GM18498 (cell line): ENCODE measurements at regions not wholly inside any gene's neighbourhood (a gene's known extent, or its start where the extent isn't known, plus 50 kb on each side); places are given as distances from the start of the nearest gene placed in this dataset.

Experiments
- ATAC-seq: cut with Tn5 transposase; IDR thresholded peaks from one replicate; pipeline ENCODE4 v1.9.1; 2021; ENCODE audit warnings: mild to moderate bottlenecking, moderate library complexity; ENCODE audit not compliant: unreplicated experiment

DNA sequence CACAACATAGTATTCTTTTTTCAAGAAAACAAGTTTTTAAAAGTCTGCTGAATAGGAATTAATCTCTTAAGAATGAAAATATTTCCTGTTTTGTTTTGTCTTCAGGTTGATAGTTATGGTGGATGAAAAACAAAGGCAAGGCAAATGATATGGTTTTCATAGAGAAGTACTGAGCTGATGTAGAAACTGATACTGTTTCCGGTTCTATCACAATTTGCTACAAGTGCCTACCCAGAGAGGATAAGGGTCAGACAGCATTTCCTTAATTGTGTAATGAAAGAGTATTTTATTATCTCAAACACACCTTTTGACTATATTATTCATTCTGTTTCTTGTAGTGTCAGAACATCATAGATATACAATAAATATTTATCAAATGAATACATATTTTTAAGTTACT, 836.3 kb downstream of the SQOR start:
- ATAC-seq = no peak

GRCh38 chr15:46489276-46489675, 854.4 kb downstream of the SQOR start:
- no peak for ATAC-seq

- no peak for ATAC-seq
These were observed 861.8 kb downstream of the SQOR start for GRCh38 chr15:46496491-46497115.

DNA sequence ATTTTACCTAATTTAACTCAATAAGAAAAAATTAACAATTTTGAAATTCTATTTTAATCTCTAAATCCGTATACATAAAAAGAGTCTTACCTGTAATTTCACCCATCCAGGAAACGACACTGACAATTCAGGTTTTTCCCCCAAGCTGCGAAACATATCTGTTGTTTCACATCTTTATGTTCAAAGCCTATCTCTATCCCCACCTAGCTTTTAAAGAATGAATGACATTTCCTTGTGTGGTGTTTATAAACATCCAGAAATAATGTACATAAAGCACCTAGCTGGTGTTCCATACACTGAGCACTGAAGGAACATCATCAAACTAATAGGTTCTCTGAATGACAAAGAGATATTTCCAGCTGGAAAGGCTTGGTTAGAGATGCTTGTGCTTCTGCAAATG, 867.8 kb downstream of the SQOR start:
- ATAC-seq = no peak

- ATAC-seq = no peak
These were observed 883.6 kb downstream of the SQOR start for GRCh38 chr15:46518381-46518780.

- no peak for ATAC-seq
These were observed 888.9 kb downstream of the SQOR start for GRCh38 chr15:46523701-46524100.

DNA sequence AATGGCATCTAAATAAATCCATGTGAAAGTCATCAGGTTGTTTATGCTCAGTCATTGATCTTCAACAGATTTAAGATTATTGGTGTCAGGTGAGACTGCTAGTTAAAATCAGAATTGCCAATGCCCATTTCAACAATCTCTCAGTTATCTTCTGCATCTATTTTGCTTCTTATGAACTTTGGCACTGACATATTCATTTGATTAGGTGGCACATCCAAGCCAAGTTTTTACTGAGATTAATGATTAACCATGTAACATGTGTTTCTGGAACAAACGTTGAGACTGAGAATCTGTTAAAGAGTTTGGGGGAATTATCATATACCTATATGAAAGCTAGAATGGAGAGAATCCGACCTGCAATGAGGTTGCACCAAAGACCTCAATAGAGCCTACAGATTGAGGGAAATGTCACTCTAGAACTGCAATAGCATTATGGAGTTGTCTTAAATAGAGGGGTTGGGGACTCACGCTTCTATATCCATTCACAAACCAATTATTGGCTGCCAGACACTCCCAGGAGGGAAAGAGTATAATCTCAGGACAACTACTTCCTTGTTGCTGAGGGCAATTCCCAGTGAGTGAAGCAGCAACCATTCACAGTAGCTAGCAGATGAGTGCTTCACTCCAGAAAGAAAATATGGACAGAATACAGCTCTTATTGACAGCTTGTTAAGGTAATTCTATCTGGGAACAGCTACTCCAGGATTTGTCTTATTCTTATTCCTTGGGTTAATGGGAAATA, 891.3 kb downstream of the SQOR start:
- no peak for ATAC-seq

- no peak for ATAC-seq
These were observed 891.9 kb downstream of the SQOR start for GRCh38 chr15:46526726-46527110.

DNA sequence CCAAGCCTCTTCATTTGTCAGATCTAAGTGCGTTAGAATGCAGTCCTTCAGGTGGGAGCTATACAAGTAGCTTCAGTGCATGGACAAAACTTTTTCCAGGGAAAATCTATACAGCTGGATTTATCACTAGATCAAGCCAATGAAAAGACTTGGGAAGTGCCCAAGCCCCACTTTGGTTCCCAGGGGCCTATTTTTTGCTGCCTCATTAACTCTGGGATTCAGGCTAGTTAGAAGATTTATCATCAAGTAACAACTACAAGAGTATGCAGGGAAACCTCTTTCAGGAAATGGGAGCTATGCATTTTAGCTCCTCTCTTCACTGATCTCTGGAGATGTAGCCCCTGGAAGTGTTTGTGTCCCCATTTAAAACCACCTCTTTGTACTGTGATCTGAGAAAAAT, 908.8 kb downstream of the SQOR start:
- no peak for ATAC-seq

DNA sequence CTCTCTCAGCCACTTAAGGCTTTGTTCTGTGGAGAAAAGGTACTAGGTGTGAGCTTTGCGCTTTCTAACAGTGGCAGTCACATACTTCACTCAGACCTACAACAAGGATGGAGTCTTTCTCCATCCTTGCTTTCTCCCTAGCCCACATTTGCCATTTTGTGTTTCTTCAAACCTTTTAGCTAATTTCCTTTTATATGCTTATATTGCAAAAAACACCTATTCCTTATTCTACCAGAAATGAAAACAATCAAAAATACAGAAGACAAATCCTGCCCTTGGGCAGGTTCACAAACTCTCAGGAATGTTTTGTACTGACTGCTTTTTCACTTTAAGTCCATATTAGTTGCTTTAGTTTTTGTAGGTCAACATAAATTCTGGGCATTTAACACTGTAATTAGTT, 914.2 kb downstream of the SQOR start:
- ATAC-seq = no peak

GRCh38 chr15:46552316-46552715, 917.5 kb downstream of the SQOR start:
- no peak for ATAC-seq

GRCh38 chr15:46555547-46555946, 920.7 kb downstream of the SQOR start:
- no peak for ATAC-seq

DNA sequence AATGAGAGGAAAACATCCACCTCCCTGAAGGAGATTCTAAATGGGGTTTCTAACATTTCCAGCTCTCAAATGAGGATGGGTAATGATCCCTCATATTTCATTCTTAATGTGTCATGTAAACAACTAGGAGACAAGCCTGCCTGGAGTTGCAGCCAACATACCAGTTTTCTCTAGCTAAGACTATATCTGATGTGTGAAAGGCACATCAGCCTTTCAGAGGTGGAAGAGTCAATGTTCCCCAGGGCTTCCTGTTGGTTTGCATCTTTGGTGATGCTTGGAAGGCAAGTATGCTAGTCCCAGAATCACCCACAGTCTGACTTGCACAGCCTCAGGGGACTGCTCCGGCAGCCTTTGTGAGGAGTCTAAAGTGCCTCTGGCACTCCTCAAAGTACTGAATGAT, 921.2 kb downstream of the SQOR start:
- no peak for ATAC-seq

DNA sequence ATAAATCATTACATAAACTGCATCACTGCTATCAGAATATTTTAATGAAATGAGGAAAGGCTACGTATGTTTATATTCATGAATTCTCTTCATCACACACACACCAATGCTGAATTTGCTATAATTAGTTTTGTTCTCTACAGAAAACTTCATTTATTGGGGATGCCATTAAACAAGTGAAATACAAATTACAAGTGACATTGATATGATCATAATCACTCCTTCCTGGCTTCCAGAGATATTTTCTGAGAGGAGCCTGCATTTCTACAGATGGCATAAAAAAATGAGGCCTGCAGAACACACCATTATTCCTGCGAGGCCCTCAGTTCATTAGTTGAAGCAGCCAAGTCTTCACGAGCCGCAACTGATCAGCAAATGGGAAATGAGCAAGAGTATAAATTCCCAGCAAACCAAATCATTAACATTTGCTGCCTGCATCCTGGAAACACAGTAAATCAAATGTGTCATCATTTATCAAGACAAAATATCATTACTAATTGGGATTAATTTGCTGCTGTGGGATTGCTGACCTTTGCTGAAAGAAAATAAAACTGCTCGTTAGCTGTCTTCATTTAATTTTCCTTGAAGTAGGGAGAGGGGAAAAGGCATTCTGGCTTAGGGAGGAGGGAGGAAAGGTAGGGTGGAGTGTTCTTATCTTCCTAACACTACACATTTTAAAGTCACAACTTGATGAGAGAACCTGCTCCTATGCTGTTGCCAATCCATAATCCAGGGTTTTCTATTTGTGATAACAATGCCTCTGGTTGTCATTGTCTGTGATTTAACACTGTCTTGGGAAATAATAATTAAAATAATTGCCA, 921.9 kb downstream of the SQOR start:
- no peak for ATAC-seq

GRCh38 chr15:46567968-46568367, 933.1 kb downstream of the SQOR start:
- no peak for ATAC-seq

GRCh38 chr15:46569781-46570180, 935.0 kb downstream of the SQOR start:
- no peak for ATAC-seq

GRCh38 chr15:46576646-46577395, 942.0 kb downstream of the SQOR start:
- no peak for ATAC-seq

DNA sequence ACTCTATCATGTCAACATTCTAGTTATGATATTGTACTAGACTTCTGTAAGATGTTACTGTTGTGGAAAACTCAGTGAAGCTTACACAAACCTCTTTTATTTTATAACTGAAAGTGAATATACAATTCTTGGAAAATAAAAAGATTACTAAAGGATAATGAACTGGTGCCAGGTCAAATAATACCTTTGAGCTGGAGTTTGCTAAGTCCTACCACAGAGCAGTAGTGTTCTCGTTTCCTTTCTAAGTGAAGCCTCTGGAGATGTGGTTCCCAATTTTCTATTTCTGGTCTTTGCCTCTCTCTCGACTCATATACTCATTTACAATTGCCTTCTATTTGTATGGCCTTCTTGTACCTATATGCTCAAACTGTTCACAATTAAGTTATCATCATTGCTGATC, 942.9 kb downstream of the SQOR start:
- ATAC-seq = no peak

GRCh38 chr15:46580487-46580886, 945.7 kb downstream of the SQOR start:
- ATAC-seq = no peak

GRCh38 chr15:46580924-46581323, 946.1 kb downstream of the SQOR start:
- no peak for ATAC-seq

DNA sequence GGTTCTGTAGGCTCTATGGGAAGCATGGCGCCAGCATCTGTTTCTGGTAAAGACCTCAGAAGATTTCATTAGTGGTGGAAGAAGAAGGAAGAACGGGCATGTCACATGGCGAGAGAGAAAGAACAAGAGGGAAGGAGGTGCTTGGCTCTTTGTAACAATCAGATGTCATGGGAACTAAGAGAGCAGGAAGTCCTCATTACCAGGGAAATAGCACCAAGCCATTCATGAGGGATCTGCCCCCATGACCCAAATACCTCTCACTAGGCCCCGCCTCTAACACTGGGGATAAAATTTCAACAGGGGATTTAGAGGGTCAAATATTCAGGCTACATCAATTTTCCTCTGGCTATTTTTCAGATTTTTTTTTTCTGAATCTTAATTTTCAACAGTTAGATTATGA, 954.3 kb downstream of the SQOR start:
- ATAC-seq = no peak
